Activated naive CD4-positive, alpha-beta T cell treated with anti-CD3 and anti-CD28 coated beads, Interleukin-2, amount 10 ng/mL, durations not matched to agents 7 days and 5 days (primary cell): ENCODE measurements at regions not wholly inside any gene's neighbourhood (a gene's known extent, or its start where the extent isn't known, plus 50 kb on each side); places are given as distances from the start of the nearest gene placed in this dataset.

ENCODE experiments used
- CTCF ChIA-PET: fragments of 350-600 bp; sonication (Branson Sonifier 250); formaldehyde crosslinking; loops from one replicate; lab custom pipeline; 2021; ENCODE audit warnings: antibody characterized with exemption; lab: Charles Lee
- DNase-seq: peaks from one replicate; pipeline ENCODE4 v3.0.0-alpha.2; 2020
- H3K27ac Mint-ChIP-seq: one replicate; pipeline ENCODE4 v1.8.0; 2021; ENCODE audit warnings: mild to moderate bottlenecking, moderate library complexity, mixed read lengths
- H3K27me3 Mint-ChIP-seq: one replicate; pipeline ENCODE4 v1.8.0; 2021; ENCODE audit warnings: mild to moderate bottlenecking, mixed read lengths
- H3K36me3 Mint-ChIP-seq: one replicate; pipeline ENCODE4 v1.8.0; 2021; ENCODE audit warnings: mixed read lengths
- H3K4me1 Mint-ChIP-seq: one replicate; pipeline ENCODE4 v1.8.0; 2021; ENCODE audit warnings: mixed read lengths
- H3K4me3 Mint-ChIP-seq: one replicate; pipeline ENCODE4 v1.8.0; 2021; ENCODE audit warnings: mild to moderate bottlenecking, moderate library complexity, mixed read lengths
- H3K9me3 Mint-ChIP-seq: one replicate; pipeline ENCODE4 v1.8.0; 2021; ENCODE audit warnings: mixed read lengths

- Mint-ChIP-seq H3K4me3 (no peak overlapping the region), H3K36me3 (no peaks in the 10 kb centered on the region), H3K9me3 (no peaks in the 10 kb centered on the region), H3K27ac (no peak overlapping the region), H3K27me3 (peaks cover 42% of the 10 kb centered on the region), H3K4me1 (peaks cover 24% of the 10 kb centered on the region)
- no peak for DNase-seq
- CTCF ChIA-PET: no interaction called here
Observed at GRCh38 chr3:43948013-43948412, 257.3 kb downstream of the ABHD5 start.

DNA sequence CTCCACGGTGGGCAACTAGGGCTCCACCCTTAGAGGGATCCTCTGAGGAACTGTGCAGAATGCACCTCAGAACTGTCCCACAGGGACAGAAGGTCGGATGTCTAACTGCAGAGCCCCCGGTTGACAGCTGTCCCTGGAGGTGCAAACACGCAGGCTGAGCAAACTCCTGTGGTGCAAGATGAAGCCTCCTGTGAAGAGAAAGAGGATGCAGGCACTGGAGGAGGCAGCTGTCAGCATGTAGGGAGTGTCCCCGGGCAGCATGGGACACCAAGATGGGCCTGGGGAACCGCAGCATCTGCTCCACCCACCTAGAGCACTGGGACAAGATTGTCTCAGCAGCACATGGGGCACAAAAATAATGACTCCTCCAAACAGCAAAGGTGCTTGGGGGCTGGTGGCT is 258.9 kb downstream of the ABHD5 start:
- H3K36me3 Mint-ChIP-seq: no peaks in the 10 kb centered on the region
- peaks cover 46% of the 10 kb centered on the region for H3K27me3 Mint-ChIP-seq
- peaks cover 24% of the 10 kb centered on the region for H3K4me1 Mint-ChIP-seq
- no peak for DNase-seq
- H3K9me3 Mint-ChIP-seq: no peaks in the 10 kb centered on the region
- no peak overlapping the region for H3K27ac Mint-ChIP-seq
- CTCF ChIA-PET: no interaction called here
- H3K4me3 Mint-ChIP-seq: no peak overlapping the region

DNA sequence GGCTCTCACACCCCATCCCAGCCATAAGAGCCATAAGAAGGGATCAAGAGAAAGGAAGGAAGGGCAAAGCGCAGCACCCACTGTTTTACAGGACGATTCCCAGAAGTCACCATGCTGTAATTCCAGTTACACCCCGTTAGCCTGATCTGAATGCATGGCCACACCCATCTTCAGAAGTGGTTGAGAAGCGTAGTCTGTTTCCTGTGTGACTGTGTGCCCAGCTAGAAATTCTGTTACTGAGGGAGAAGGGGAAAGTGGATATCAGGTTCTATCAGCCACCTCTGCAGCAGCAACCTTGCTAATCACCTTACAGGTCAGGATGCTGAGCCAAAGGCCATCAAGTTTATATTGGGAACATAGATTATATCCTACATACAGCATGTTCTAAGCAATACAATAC is 260.0 kb downstream of the ABHD5 start:
- DNase-seq: peak; percentile 40
- Mint-ChIP-seq H3K27ac (no peak overlapping the region), H3K4me1 (peaks cover 24% of the 10 kb centered on the region), H3K27me3 (peaks cover 49% of the 10 kb centered on the region), H3K36me3 (no peaks in the 10 kb centered on the region), H3K9me3 (no peaks in the 10 kb centered on the region), H3K4me3 (no peak overlapping the region)
- CTCF ChIA-PET: no interaction called here

DNA sequence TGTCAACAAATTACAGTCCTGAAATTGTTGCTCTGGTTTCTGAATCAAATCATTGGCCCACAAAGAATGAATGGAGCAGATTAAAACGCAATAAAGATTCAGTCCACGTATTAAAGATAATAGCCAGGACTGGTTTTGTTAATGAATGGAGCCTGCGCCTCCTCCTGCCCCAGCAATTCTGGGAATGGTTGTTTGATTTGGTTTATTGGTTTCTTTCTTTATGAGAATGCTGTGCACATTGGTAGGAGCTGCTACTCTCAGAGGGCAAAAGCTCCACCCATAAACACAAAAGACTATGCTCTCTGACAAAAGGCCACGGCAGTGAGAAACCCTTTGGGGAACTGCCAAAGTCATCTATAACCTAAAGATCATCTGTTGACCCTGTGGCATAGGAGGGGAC is 261.1 kb downstream of the ABHD5 start:
- no peak for DNase-seq
- H3K4me3 Mint-ChIP-seq: no peak overlapping the region
- no peak overlapping the region for H3K27ac Mint-ChIP-seq
- CTCF ChIA-PET: no interaction called here
- peaks cover 24% of the 10 kb centered on the region for H3K4me1 Mint-ChIP-seq
- H3K36me3 Mint-ChIP-seq: no peaks in the 10 kb centered on the region
- H3K27me3 Mint-ChIP-seq: peaks cover 50% of the 10 kb centered on the region
- no peaks in the 10 kb centered on the region for H3K9me3 Mint-ChIP-seq

DNA sequence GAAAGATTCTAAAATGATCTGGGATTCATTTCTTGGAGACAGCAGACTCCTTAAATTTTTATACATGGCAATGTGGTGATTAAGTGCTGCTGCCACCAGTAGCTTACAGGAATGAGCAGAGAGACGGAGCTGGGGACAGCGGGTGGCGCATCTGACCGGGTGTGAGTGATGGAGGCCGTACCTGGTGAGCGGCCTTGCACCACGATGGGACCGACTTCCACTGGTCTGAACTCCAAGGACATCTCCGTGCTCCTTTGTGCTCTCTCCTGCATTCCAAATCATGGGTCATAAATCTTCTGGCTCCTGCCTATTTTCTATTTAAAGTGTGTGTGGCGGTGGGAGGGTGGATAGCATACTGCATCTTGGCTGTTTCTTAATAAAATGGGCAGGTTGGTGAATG is 262.6 kb downstream of the ABHD5 start:
- CTCF ChIA-PET: no interaction called here
- no peak overlapping the region for H3K4me3 Mint-ChIP-seq
- no peaks in the 10 kb centered on the region for H3K36me3 Mint-ChIP-seq
- no peak overlapping the region for H3K27ac Mint-ChIP-seq
- H3K4me1 Mint-ChIP-seq: peaks cover 20% of the 10 kb centered on the region
- H3K9me3 Mint-ChIP-seq: no peaks in the 10 kb centered on the region
- no peak for DNase-seq
- peaks cover 46% of the 10 kb centered on the region for H3K27me3 Mint-ChIP-seq

- H3K27ac Mint-ChIP-seq: no peak overlapping the region
- no peaks in the 10 kb centered on the region for H3K9me3 Mint-ChIP-seq
- H3K4me1 Mint-ChIP-seq: peaks cover 20% of the 10 kb centered on the region
- H3K36me3 Mint-ChIP-seq: no peaks in the 10 kb centered on the region
- no peak for DNase-seq
- H3K4me3 Mint-ChIP-seq: no peak overlapping the region
- peaks cover 39% of the 10 kb centered on the region for H3K27me3 Mint-ChIP-seq
- CTCF ChIA-PET: no interaction called here
Observed at GRCh38 chr3:43953814-43954692, 263.3 kb downstream of the ABHD5 start.

DNA sequence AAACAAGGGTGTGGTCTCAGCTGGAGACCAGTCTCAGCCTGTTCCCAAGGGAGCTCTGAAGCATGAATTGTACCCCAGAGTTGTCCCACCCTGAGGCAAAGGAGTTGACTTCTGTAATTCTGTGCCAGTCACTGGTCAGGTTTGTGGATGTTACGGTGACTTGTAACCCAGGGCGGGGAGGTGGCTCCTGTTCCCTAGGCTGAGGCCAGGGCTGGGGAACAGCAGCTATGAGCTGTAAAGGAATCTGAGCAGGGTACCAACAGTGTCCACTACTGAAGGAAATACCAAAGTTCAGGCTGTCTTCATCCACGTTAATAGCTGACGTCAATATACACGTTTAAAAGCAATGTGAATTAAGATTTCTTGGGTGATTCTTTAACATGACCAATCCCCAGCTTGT is 266.2 kb downstream of the ABHD5 start:
- no peak for DNase-seq
- no peaks in the 10 kb centered on the region for H3K36me3 Mint-ChIP-seq
- no peak overlapping the region for H3K4me3 Mint-ChIP-seq
- no peaks in the 10 kb centered on the region for H3K9me3 Mint-ChIP-seq
- H3K27me3 Mint-ChIP-seq: peaks cover 44% of the 10 kb centered on the region
- no peaks in the 10 kb centered on the region for H3K4me1 Mint-ChIP-seq
- CTCF ChIA-PET: interaction anchor here (1.0 kb wide), 1 partner anchor 101 kb away, joined by 5 read pairs; no protein-coding TSS in a partner anchor
- no peak overlapping the region for H3K27ac Mint-ChIP-seq

- no peak overlapping the region for H3K4me3 Mint-ChIP-seq
- H3K4me1 Mint-ChIP-seq: no peaks in the 10 kb centered on the region
- H3K36me3 Mint-ChIP-seq: no peaks in the 10 kb centered on the region
- peaks cover 49% of the 10 kb centered on the region for H3K27me3 Mint-ChIP-seq
- no peak for DNase-seq
- H3K27ac Mint-ChIP-seq: no peak overlapping the region
- CTCF ChIA-PET: interaction anchor here (0.6 to 1.0 kb wide), 2 partner anchors 102 to 203 kb away, joined by 3 to 5 read pairs; no protein-coding TSS in a partner anchor
- H3K9me3 Mint-ChIP-seq: no peaks in the 10 kb centered on the region
Observed at GRCh38 chr3:43957553-43957952, 266.8 kb downstream of the ABHD5 start.

DNA sequence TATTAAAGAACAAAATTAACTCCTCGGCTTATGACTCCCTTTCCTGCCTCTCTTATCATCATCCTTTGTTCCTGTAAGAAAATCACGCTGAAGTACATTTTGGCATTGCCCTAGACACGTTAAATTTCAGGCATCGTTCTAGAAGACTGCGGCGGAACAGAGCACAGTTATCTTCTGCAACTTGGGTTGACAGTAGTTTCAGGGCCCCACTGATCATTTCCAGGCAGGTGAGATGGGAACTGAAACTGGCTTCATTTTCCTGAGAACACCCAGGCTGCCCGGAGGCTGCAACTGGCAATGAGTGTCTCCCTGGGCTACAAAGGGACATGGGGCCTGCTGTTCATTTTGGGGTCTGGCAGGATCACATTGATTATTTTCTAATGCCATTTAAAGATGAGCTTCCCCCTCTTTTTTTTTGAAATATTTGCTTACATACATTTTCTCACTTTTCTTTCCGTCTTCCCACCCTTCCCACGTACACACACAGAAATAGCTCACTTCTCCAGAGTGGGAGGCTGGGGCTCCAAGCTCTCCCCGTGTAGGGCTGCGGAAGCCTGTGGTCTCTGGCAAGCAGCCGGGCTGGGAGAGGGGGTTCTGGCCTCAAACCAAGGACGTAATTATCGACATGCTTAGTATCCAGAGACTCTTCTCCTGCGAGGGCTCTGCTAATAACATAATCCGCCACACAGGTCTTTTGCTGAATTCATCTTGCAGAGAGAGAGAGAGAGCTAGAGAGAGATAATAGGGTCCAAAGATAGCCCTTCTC is 267.4 kb downstream of the ABHD5 start:
- H3K4me3 Mint-ChIP-seq: no peak overlapping the region
- H3K36me3 Mint-ChIP-seq: no peaks in the 10 kb centered on the region
- H3K27ac Mint-ChIP-seq: no peak overlapping the region
- H3K4me1 Mint-ChIP-seq: no peaks in the 10 kb centered on the region
- DNase-seq: no peak
- CTCF ChIA-PET: interaction anchor here (0.6 kb wide), 1 partner anchor 203 kb away, joined by 3 read pairs; no protein-coding TSS in a partner anchor
- H3K27me3 Mint-ChIP-seq: peaks cover 52% of the 10 kb centered on the region
- no peaks in the 10 kb centered on the region for H3K9me3 Mint-ChIP-seq

DNA sequence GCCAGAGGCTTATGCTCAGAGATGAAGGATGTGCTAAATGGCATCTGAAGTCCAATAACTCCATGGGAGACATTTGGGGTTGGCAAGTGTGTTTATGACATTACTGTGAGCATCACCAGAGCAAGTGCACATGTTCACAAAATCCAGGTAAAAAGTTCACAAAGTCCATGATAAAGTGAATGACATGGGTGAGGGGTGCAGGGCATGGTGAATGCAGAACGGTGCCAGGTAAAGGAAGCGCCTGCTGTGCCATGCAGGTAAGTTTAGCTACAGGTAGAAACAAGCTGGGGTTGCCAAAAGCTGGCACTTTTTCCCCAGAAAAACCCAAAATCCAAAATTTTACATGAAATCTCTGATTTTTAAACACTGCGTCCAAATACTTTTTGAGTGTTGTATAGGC is 268.2 kb downstream of the ABHD5 start:
- Mint-ChIP-seq H3K4me1 (no peaks in the 10 kb centered on the region), H3K27ac (no peak overlapping the region), H3K4me3 (no peak overlapping the region), H3K36me3 (no peaks in the 10 kb centered on the region), H3K9me3 (no peaks in the 10 kb centered on the region), H3K27me3 (peaks cover 47% of the 10 kb centered on the region)
- CTCF ChIA-PET: no interaction called here
- no peak for DNase-seq

DNA sequence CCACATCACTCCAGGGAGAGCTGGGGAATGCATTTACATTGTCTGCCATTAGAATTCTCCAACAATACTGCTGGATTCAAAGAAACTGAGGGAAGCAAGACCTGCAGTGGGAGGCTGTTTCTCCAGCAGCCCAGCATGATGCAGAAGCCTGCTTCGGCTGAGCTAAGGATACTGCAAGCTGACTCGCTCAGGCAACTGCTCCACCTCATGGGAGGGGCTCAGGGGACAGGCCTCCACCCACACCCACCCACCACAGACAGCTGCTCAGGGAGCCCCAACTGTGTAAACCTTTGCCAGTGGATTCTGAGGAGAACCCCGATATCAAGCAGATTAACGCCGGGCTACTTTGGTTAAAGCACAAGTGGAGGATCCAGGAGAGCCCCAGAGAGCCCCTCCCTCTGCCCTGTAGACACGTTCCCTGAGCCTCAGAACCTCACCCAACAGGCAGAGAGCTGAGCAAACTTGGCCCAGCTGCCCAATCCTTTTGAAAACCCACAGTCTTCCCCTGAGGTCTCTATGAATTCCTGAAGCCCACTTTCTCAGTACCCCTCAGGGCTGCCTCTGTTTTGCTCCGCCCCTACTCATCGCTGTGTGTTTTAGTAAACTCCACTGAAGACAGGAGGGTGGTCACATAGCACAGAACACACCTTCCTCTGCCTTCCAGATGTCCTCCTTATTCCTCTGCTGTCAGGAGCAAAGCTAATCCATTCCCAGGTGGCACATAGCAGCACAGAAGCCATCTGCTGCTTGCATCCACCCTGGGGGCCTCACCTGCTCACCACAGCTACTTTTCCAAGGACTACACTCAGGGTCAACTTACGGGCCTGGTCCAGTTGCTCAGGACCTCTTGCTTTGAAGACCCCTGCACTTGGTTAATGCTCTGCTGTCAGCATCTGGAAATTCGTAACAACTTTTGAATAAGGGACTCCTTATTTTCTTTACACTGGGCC is 269.0 kb downstream of the ABHD5 start:
- CTCF ChIA-PET: no interaction called here

DNA sequence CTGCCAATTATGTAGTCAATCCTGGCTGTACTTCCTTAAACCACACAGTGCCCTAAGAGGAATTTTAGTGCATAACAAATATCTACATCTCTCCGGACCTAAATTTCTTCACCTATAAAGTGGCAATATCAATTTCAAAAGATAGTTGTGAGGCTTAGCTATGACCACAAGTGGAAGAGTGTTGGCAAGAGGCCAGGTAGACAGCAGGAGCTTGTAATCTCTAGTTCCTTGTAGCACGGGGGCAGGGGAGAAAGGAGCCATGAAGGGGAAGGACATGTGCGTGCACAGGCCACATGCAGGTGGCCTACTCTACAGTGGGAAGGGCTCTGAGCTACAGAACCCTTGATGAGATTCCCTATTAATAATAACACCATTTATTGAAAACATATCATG is 269.7 kb downstream of the ABHD5 start:
- CTCF ChIA-PET: no interaction called here
- no peak overlapping the region for H3K27ac Mint-ChIP-seq
- peaks cover 3% of the 10 kb centered on the region for H3K4me1 Mint-ChIP-seq
- H3K36me3 Mint-ChIP-seq: no peaks in the 10 kb centered on the region
- no peak for DNase-seq
- no peak overlapping the region for H3K4me3 Mint-ChIP-seq
- H3K27me3 Mint-ChIP-seq: peaks cover 40% of the 10 kb centered on the region
- H3K9me3 Mint-ChIP-seq: no peaks in the 10 kb centered on the region

More for the DNA sequence above, 269.0 kb downstream of the ABHD5 start:
- no peak overlapping the region for H3K4me3 Mint-ChIP-seq
- no peak for DNase-seq
- no peaks in the 10 kb centered on the region for H3K9me3 Mint-ChIP-seq
- no peaks in the 10 kb centered on the region for H3K36me3 Mint-ChIP-seq
- H3K27ac Mint-ChIP-seq: no peak overlapping the region
- H3K4me1 Mint-ChIP-seq: peaks cover under 1% of the 10 kb centered on the region
- H3K27me3 Mint-ChIP-seq: peaks cover 46% of the 10 kb centered on the region

DNA sequence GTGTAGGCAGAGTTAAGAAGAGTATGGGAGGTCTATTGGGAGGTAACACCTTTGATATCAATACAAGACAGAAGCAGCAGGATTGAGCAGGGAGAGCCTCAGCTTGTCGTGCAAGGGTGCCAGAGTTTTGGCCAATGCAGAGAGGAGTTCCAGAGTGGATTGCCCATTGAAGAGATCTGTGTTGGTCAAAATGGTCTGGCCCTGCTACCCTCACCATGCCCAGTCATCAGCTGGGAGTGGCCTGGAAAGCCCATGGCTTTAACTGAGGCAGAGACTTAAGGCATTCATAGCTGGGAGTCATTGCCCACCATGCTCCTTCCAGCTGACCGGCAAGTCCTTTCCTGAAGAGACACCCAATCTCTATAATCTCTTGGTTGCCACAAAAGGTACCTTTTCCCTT is 271.3 kb downstream of the ABHD5 start:
- no peak overlapping the region for H3K27ac Mint-ChIP-seq
- no peaks in the 10 kb centered on the region for H3K9me3 Mint-ChIP-seq
- peaks cover 10% of the 10 kb centered on the region for H3K4me1 Mint-ChIP-seq
- H3K36me3 Mint-ChIP-seq: no peaks in the 10 kb centered on the region
- DNase-seq: no peak
- H3K27me3 Mint-ChIP-seq: peaks cover 24% of the 10 kb centered on the region
- no peak overlapping the region for H3K4me3 Mint-ChIP-seq
- CTCF ChIA-PET: no interaction called here

DNA sequence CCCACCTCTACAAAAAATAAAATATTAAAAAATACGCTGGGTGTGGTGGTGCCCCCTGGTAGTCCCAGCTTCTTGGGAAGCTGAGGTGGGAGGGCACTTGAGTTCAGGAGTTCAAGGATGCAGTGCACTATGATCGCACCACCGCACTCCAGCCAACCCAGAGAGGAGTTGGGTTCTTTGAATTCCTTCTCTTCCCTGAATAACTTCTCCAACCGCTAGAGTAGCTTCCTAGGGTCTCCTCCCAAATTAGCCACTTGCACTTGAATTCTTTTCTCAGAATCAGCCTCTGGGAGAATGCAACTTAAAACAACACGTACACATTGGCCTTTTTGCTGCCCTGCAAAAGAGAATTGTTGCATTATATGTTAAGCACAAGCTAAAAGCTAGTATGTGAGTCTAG is 272.5 kb downstream of the ABHD5 start:
- Mint-ChIP-seq H3K9me3 (no peaks in the 10 kb centered on the region), H3K27me3 (peaks cover 26% of the 10 kb centered on the region), H3K4me3 (no peak overlapping the region), H3K27ac (no peak overlapping the region), H3K36me3 (no peaks in the 10 kb centered on the region), H3K4me1 (peaks cover 10% of the 10 kb centered on the region)
- no peak for DNase-seq
- CTCF ChIA-PET: no interaction called here
